HG03097 (cell line): ENCODE measurements at regions not wholly inside any gene's neighbourhood (a gene's known extent, or its start where the extent isn't known, plus 50 kb on each side); places are given as distances from the start of the nearest gene placed in this dataset.

Source experiments
- ATAC-seq: cut with Tn5 transposase; IDR thresholded peaks from one replicate; pipeline ENCODE4 v1.9.1; 2021; ENCODE audit not compliant: unreplicated experiment, low FRiP score

DNA sequence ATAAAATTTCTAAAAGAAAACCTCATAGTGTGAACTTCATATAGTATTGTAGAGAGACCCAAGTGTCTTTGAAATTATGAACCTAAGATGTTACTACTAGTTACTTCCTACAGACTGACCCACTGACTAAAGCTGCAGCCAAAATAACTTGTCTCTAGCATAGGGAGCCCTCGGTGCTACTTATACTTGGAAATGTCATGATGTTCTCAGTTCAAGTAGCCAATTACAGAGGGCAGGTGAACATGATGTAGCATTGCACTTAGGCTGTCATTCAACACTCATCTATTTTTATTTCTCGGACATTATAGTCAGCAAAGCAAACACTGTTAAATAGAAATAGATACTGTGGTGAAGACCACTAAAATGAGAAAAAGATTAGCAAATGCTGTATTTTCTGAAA is 165.6 kb downstream of the AREG start:
- no peak for ATAC-seq

DNA sequence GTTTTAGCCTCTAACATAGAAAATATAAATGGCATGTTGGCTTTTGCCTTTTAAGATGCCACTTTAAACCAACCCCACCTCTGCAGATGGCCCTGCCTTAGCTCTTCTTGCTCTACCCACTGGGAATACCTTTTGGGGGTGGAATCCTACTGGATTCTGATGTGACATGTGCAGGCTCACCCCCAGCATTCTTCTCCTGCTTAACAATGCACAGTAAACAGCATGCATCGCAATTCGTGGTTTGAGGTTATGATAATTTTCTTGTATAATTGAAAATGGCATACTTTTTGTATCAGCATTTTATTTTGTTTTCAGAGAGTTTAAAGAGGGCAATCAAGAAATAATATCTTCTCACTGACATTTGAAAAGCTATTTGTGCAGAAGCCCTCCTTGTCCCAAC is 167.9 kb downstream of the AREG start:
- ATAC-seq = no peak

DNA sequence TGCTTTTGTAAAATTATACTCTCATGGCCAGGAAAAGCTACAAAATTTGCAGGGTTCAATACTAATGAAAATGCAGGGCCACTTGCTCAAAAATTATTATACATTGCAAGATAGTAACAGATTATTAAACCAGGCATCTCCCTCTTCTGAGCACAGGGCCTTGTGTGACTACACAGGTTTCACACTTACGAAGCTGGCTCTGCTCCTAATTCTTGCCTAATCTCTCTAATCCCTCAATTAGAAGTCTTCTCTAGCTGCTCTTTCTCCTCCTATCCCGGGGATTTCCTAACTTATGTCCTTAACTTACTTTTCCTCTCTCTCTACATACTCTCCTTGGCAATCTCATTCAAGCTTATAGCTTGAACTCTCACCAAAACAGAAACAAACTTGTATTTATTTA is 168.3 kb downstream of the AREG start:
- ATAC-seq = no peak

DNA sequence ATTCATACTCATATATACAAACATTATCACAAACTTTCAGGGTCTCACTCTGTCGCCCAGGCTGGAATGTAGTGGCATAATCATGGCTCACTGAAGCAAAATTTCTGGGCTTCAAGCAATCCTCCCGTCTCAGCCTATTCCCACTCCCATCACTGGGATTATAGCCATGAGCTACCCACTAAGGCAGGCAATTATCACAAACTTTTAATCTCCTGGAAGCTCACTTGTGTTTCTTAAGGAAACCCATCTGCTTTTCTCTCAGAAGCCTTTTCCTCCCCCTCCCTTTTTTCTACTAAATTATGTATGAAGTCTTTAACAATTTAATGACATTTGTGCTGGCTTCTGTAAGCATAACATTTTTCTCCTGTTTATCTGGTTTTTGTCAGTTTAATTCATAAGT is 170.5 kb downstream of the AREG start:
- ATAC-seq = no peak

DNA sequence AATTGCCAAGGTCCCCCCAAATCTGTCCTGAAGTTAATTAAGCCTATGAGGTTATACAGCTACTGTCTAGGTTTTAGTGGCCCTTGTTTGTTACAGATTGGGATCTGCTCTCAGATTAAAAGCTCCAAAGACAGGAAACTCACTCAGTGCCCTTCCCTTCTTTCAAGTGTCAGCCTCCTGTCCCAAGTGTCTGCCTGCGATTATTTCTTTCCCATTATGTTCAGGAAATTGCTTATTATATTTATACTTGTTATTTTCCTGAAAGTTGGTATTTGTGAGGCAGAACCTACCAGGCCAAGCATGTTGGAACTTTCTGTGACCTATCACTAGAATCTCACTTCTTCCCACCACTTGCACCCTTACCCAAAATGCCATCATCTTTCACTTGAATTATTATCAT is 173.2 kb downstream of the AREG start:
- no peak for ATAC-seq

DNA sequence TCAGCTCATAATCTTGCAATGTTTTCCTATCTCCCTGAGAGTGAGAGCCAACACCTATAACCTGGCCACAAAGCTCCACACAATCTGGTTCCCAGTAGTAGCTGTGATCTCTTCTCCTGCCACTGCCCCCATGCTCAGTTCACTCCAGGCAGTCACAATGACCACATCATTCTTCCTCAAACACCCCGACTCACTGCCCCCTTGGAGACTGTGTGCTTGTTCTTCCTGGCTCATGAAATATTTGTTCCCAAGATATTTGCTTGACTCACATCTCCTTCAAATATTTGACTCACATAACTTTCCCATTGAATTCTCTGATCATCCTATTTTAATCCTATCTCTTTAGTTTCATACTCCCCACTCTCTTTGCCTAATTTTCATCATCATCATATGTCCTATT is 173.7 kb downstream of the AREG start:
- ATAC-seq = no peak

DNA sequence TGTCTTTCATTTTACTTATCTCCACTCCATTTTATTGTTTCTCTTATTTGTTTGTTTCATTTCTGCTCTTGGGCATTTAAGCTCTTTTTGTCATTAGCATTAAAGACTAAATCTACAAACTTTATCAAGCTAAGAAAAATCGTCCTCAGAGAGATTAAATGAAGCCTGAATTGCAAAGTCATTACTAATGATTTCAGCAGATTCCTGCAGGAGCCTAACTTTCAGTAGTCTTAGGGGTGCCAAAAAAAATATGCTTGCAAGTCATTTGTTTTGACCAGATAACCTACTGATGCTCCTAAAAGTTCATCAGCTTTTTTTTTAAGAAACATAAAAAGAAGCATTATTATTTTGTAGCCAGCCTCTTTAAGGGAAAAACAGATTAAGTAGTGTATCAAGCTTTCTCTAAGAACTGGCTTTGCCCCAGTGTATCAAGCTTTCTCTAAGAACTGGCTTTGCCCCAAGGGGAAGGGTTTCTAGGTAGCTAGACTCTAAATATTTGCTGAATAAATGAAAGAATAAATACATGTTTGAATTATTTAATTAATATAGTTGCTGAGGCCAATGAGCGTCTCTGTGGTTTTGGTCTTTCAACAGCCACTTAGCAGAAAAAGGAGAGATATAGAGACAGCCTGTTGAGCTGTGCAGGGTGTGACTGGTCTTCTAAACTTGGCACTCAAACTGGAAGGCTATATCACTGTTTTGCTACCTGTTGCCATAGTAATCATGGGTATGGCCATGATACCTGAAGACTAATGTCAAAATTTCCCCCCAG is 174.2 kb downstream of the BTC start:
- ATAC-seq = no peak

DNA sequence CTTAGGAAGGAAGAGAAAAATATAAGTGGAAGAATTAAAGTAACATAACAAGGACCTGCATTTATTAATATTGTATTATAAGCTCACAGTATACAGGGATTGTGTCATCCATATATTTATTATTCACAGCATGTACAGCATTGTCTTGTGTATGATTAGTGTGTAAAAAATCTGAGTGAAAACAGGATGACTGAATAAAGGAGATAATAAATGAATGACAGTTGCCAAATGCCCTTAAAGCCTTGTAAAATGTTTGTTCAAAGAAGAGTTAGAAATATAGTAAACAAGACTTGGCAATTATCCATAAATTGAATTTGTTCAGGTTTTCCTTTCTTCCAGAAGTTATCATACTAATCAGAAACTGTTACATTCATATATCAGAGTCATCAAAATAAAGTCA is 172.7 kb downstream of the BTC start:
- no peak for ATAC-seq

DNA sequence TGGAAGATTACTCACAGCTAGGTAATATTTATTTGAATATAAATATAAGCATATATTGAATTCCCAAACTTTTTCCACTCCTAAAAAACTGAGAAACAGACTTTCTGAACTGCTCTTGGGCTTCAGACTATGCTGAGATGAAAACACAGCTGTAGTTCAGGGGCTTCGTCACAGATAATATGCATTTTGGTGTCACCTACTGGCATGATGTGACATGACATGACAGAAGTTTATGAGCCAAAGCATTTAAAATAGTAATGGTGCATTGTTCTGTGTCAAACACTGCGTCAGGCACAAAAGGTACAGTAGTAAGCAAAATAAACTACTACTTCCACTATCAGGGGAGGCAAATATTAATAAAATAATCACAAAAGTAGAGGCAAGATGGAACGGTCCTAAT is 171.3 kb downstream of the BTC start:
- ATAC-seq = no peak

DNA sequence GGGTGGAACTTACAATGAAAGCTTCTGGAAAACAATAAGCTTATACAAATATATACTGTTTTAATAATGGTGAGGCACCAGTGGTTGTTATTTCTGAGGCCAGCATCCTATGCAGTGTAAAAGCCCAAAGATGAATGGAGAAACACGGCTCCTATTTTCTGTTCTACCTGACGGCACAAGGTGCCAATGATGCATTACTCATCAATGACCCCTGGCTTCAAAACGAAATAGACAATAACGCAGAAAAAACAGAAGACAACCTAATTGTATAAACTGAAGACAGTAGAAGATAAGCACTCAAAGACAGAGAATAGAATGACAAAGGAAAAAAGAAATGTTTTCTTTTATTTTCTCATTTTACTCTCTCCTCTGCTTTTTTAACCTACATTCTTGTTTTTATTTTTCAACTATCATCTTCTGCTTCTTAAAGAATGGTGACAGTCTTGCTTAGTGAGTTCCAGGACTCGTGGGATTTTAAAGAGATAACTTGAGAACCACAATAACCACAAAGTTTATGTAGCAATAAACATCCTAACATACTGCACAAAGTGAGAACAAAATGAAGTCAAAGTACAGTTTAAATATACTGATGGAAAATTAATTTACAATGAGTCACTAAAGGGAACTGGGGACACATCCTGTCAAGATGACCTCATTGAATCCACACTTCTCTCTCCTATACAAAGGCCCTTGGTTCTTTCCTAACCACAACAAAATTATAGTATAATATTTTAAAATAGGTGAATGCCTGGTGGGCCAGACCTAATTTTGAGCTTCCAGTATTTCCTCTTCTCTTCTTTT is 169.8 kb downstream of the BTC start:
- no peak for ATAC-seq

DNA sequence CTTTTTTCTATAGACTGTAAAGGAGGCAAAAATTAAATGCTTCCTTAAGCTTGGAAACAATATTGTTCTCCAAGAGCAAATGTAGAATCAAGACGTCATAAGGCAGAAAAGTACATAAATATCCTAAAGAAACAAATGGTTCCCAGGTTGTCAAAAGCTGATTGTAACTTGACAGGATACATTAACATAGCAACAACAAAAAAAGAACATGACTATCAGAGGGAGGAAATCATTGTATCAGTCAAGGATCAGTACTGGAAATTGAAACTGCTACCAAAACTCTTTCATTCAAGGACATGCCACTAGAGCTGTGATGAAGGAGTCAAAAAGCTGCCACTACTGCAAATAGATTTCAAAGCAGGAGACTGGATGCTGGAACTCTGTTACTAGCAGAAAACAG is 168.3 kb downstream of the BTC start:
- ATAC-seq = no peak

DNA sequence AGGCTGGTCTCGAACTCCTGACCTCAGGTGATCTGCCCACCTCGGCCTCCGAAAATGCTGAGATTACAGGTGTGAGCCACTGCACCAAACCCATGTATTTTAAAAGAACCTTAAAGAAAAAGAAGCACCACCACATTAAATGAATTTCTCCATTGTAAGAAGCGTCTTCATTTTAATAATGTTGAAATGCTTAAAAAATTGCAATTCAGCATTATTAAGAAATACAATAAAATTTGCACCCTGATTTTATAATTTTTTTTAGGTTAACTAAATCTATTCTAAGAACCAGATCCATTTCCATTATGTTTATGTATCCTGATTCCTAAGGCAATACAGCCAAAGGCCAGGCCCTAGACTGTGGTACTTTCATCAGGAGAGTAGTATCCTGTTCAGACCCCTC is 167.2 kb downstream of the BTC start:
- ATAC-seq = no peak

DNA sequence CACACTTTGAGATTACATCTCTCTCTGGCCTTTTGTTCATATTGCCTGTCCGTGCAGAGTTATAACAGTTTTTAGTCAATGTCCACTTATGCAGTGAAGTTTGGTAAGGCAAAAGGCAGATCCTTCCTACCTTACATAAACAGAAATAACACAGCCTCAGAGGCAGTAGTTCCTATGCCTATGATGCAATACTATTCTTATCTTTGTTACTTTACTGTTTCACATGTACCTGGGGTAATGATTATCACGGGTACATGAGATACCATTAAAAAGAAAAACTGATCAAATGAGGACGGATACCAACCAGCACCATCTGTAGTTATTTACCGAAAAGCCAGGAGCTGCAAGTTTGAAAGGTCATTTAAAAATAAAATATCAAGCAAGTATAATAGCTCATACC is 166.8 kb downstream of the BTC start:
- ATAC-seq = no peak

DNA sequence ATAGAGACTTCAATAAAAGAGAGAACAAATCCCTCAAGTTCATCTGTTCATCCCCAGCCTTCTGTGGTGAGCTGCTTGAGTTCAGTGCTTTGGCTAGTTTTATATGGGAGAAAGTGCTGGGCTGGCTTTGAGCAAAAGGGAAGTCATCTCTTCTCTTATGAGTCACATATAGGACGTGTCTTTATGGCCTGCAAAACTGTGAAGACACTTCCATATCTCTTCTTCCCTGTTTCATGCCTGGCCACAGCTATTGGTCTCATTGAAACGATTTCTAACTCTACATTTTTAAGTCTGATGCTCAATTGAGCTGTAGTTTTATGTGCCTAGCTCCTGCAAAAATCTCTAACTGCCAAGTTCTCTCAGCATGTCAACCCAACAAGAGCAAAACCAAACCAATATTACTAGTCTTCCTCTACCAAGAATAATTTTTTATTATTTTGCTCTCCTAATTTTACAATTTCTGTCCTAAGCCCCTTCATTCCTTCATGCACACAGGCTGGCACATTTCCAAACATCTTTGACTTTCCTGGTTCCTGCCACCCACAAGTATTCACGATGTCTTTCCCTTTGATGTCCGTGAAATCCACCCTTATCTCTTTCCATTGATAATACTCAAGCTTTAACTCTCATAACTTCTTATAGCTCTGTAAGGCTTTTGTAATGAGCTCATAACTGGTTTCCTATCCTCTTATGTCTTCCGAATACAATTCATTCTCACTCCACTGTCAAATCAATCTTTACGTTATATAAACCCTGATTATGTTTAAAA is 165.3 kb downstream of the BTC start:
- ATAC-seq = no peak

DNA sequence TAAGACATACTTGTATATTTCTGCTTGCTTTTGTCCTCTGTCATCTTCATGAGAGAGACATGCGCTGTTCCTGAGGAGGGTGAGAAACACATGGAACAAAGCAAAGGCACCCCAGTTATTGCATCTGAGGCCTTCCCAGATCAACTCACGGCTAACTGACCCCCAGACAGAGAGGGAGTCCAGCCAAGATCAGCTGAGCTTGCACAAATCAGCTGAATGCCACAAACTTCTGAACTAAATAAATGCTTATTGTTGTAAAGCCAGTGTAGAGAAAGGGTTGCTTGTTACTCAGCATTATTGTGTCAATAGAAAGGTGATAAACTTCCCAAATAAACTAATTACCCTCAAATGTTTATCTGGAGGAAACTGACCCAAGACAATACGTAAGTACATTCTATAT is 163.8 kb downstream of the BTC start:
- no peak for ATAC-seq

DNA sequence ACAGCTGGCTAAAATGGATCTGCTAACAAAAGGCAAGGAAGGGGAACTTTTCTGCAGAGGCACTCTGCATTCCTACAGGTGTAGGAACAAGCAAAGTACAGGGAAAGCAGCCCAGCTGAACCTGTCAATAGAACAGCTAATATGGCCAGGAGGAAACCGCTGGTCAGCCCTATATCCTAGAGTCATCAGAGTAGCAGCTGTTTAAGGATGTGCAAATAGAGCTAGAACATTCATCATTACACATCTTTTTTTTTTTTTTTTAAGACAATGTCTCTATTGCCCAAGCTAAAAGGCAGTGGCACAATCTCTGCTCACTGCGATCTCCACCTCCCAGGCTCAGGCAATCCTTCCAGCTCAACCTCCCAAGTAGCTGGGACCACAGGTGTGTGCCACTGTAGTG is 163.0 kb downstream of the BTC start:
- ATAC-seq = no peak

DNA sequence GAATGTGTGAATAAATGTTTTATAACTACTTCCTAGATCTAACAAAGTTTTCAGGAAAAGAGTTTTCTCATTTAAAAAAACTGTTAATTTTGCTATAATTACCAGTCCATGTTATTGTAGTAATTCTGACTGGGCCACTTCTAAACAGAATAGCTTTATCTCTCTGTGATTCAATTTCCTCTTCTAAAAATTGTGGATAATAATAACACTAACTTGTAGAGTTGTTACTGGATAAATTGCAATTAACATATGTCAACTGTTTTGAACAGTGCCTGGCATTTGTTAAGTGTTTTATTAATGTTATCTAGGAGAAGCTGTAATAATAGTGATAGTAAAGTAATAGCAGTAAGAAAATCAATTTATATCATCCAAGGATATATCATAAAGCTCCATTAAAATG is 162.3 kb downstream of the BTC start:
- ATAC-seq = no peak

DNA sequence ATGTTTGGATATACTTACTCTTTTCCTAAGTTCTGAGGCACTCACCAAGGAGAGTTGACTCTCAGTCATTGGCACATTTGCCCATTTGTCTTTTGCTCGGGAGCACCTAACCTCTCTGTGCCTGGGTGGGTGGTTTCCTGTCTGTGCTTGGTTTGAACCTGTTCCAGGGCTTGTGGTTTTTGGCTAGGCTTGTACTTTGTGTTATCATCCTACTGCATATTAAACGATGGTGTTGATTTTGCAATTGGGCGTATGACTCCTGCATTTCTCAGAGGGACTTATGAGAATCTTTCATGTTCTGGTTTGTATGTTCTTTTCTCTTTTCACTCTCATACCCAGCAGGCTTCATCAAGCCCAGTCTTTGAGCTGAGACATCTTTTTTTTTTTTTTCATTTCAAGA is 161.7 kb downstream of the BTC start:
- ATAC-seq = no peak

DNA sequence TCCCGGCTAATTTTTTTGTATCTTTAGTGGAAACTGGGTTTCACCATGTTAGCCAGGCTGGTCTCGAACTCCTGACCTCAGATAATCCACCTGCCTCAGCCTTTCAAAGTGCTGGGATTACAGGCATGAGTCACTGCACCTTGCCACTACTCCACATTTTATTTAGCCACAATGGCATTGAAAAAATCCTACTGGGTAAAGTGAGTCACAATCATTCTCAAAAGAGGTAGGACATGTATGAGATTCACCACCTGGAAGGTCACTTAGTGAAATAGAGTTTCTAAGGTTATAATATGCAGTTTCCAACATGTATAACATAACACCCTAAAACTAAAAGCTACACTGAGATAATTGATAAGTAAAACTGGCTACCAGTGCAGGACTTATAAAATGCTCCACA is 159.2 kb downstream of the BTC start:
- no peak for ATAC-seq

DNA sequence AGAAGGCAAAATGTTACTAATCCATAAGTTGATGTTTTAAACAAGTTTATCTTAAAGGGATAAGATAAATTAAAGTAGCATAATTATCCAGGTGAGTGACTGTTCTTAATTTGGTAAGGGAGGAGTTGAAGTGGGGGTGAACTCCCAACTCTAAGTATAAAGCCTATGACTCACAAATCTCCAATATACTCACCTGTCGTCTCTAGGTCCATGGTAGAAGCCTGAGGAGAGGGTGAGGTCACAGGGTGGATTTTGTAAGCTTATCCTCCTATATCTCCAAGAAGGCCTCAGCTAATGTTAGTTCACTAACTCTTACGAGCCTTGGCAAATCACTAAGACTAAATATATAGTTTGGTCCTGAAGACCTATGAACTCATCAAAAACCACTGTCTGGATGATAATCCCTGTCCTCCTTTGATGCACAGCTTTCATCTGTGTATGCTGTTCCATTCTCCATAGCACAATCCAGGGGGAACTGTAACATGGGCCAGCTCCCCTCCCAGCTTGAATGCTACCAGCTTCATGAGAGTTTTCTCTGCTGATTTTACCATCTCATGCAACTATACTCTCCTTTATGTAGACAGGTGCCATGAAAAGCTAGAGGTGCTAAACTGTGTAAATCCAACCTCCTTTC is 158.7 kb downstream of the BTC start:
- no peak for ATAC-seq

DNA sequence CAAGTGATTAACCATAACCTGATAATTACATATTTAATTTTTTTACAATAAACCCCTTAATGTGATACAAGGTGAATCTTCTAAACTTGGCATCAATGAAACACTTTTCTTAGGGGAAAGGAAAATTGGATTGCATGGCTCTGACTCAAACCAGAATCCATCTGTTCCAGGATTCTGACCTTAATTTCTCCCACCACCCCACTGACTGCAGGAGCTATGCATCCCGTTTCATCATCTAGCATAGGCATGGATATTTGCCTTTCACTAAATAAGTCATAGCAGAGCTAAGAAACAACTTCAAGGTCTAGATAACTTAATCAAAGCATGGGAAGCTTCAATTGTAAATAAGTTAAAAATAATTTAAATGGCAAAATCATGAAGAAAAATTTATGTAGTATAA is 156.3 kb downstream of the BTC start:
- no peak for ATAC-seq
